Endothelial cell of umbilical vein (primary cell): ENCODE measurements at regions not wholly inside any gene's neighbourhood (a gene's known extent, or its start where the extent isn't known, plus 50 kb on each side); places are given as distances from the start of the nearest gene placed in this dataset.

Experiments used
- BruUV-seq: library from RNA; stranded (reverse); fragments of 400-500 nt; replicated peaks from 2 replicates; lab custom pipeline; 2021; lab: Mats Ljungman, UMichigan
- CTCF ChIA-PET: fragments of 300-600, 350-600 bp; sonication (Branson Sonifier 250); formaldehyde crosslinking; loops from one replicate; lab custom pipeline; 2021; ENCODE audit warnings: antibody characterized with exemption, inconsistent platforms; lab: Charles Lee
- POLR2A ChIA-PET: fragments of 300-600, 350-600 bp; sonication (Branson Sonifier 250); formaldehyde crosslinking; loops from one replicate; lab custom pipeline; 2021; ENCODE audit warnings: antibody characterized with exemption, inconsistent platforms; lab: Charles Lee
- DNase-seq: peaks from one replicate; pipeline ENCODE4 v3.0.0-alpha.2; 2011; ENCODE audit warnings: low read depth, low spot score
- FAIRE-seq: peaks from 2 replicates; lab custom pipeline; 2011; peaks lifted over from hg19 to GRCh38; lab: Jason Lieb, UNC
- H2AFZ ChIP-seq: 2 replicates; pipeline ENCODE4 v1.6.0; 2012; ENCODE audit warnings: low read depth, low read length, control low read depth, inconsistent platforms
- H3K27ac ChIP-seq: 2 replicates; pipeline ENCODE4 v1.5.1; 2011; ENCODE audit warnings: low read depth, mild to moderate bottlenecking, control low read depth, low read length, moderate library complexity; ENCODE audit not compliant: insufficient read depth
- H3K27me3 ChIP-seq, 2 experiments: 2 replicates each; pipeline versions ENCODE4 v1.6.0 to v1.6.1; 2011; ENCODE audit warnings: low read length in 2 of 2, mixed read lengths in 1 of 2; ENCODE audit not compliant: control insufficient read depth in 2 of 2, insufficient read depth in 2 of 2
- H3K36me3 ChIP-seq, 2 experiments: 2 replicates in 1 of 2; 3 replicates in 1 of 2; pipeline ENCODE4 v1.5.1; 2011; ENCODE audit warnings: low read length in 2 of 2, mild to moderate bottlenecking in 1 of 2, moderate library complexity in 1 of 2; ENCODE audit not compliant: control insufficient read depth in 2 of 2, insufficient read depth in 2 of 2; ENCODE audit errors: extremely low read depth in 1 of 2
- H3K4me1 ChIP-seq: 3 replicates; pipeline ENCODE4 v1.5.1; 2011; ENCODE audit warnings: mild to moderate bottlenecking, low read length; ENCODE audit not compliant: control insufficient read depth, insufficient read depth; ENCODE audit errors: extremely low read depth
- H3K4me2 ChIP-seq: 2 replicates; pipeline ENCODE4 v1.6.1; 2011; ENCODE audit warnings: low read length, control low read depth, mixed read lengths; ENCODE audit not compliant: insufficient read depth
- H3K4me3 ChIP-seq, 3 experiments: fragments of 200-600 bp in 1 of 3; sonication (generic), shearing (Covaris generic) in 1 of 3; replicated peaks in 1 of 3; 2 replicates each; pipeline ENCODE4 v1.5.1; 2011 to 2016; ENCODE audit warnings: control low read depth in 3 of 3, low read length in 3 of 3, mild to moderate bottlenecking in 2 of 3, inconsistent platforms in 1 of 3, low read depth in 1 of 3, moderate library complexity in 1 of 3; ENCODE audit not compliant: insufficient read depth in 1 of 3
- H3K79me2 ChIP-seq: 2 replicates; pipeline ENCODE4 v1.6.0; 2012; ENCODE audit warnings: low read length, inconsistent platforms; ENCODE audit not compliant: control insufficient read depth, insufficient read depth
- H3K9ac ChIP-seq: replicated peaks from 2 replicates; pipeline ENCODE3; 2011; ENCODE audit warnings: low read length, control low read depth; ENCODE audit not compliant: insufficient read depth; ENCODE audit errors: extremely low read depth
- H3K9me1 ChIP-seq: replicated peaks from 3 replicates; pipeline ENCODE4 v1.6.0; 2011; ENCODE audit warnings: mild to moderate bottlenecking, low read length; ENCODE audit not compliant: control insufficient read depth, insufficient read depth; ENCODE audit errors: extremely low read depth
- H3K9me3 ChIP-seq: replicated peaks from 2 replicates; pipeline ENCODE4 v1.5.1; 2012; ENCODE audit warnings: low read length, inconsistent platforms; ENCODE audit not compliant: control insufficient read depth, insufficient read depth
- H4K20me1 ChIP-seq: replicated peaks from 2 replicates; pipeline ENCODE3; 2011; ENCODE audit warnings: mild to moderate bottlenecking, low read length; ENCODE audit not compliant: control insufficient read depth, insufficient read depth; ENCODE audit errors: extremely low read depth
- CTCF ChIP-seq, 2 donors: IDR thresholded peaks; 1 replicate in 1 of 2; 2 replicates in 1 of 2; pipeline ENCODE4 v1.5.1; 2011; ENCODE audit warnings: low read length in 2 of 2, mild to moderate bottlenecking in 2 of 2, moderate library complexity in 2 of 2, control low read depth in 1 of 2, inconsistent platforms in 1 of 2, low read depth in 1 of 2; ENCODE audit not compliant: insufficient read depth in 1 of 2; ENCODE audit errors: extremely low read depth in 1 of 2
- EZH2 ChIP-seq: IDR thresholded peaks from 2 replicates; pipeline ENCODE4 v1.6.1; 2012; ENCODE audit warnings: borderline replicate concordance, low read depth, mild to moderate bottlenecking, moderate library complexity, low read length, inconsistent platforms; ENCODE audit not compliant: severe bottlenecking
- FOS ChIP-seq: IDR thresholded peaks from 2 replicates; pipeline ENCODE4 v1.6.1; 2011; ENCODE audit warnings: mild to moderate bottlenecking, low read length, moderate library complexity, borderline replicate concordance; ENCODE audit not compliant: insufficient read depth
- GATA2 ChIP-seq: IDR thresholded peaks from 2 replicates; pipeline ENCODE4 v1.7.0; 2011; ENCODE audit warnings: low read depth, mild to moderate bottlenecking, moderate library complexity, mixed read lengths, low read length; ENCODE audit not compliant: insufficient read length, insufficient read depth
- JUN ChIP-seq: IDR thresholded peaks from 2 replicates; pipeline ENCODE4 v1.6.1; 2011; ENCODE audit warnings: borderline replicate concordance, low read depth; ENCODE audit not compliant: insufficient read length, insufficient read depth
- MAX ChIP-seq: IDR thresholded peaks from 2 replicates; pipeline ENCODE4 v1.6.1; 2011; ENCODE audit not compliant: insufficient read depth, insufficient read length
- MYC ChIP-seq: IDR thresholded peaks from one replicate; pipeline ENCODE4 v1.6.1; 2011; ENCODE audit warnings: mild to moderate bottlenecking, low read depth, low read length
- POLR2A ChIP-seq: IDR thresholded peaks from 2 replicates; pipeline ENCODE4 v1.6.1; 2012; ENCODE audit warnings: low read depth, mild to moderate bottlenecking, control low read depth, low read length
- POLR2AphosphoS5 ChIP-seq: IDR thresholded peaks from 2 replicates; pipeline ENCODE4 v1.6.1; 2012; ENCODE audit warnings: low read depth, mild to moderate bottlenecking, control low read depth, low read length, moderate library complexity; ENCODE audit not compliant: insufficient read depth
- dilution Hi-C: fragments of 300-500 bp; cut with MboI; formaldehyde crosslinking; loops from one replicate; pipeline ENCODE4 v1.15.0; 2019; ENCODE audit warnings: low sequenced_read_pairs; ENCODE audit not compliant: extremely low pct_ligation_motif_present
- intact Hi-C: fragments of 100-400 bp; cut with micrococcal nuclease; formaldehyde crosslinking; loops from one replicate; pipeline ENCODE4 v1.10.0; 2022

- H3K9me1 ChIP-seq = no peaks in the 10 kb centered on the region
- H3K4me3 ChIP-seq = no peak overlapping the region
- no peak overlapping the region for H3K9ac ChIP-seq
- TF ChIP-seq POLR2A = no peak
- TF ChIP-seq JUN = no peak
- no peak for TF ChIP-seq MYC
- TF ChIP-seq GATA2 = no peak
- TF ChIP-seq MAX = no peak
- intact Hi-C loops (no loop called here), dilution Hi-C loops (no loop called here)
- FAIRE-seq = no peak
- no peaks in the 10 kb centered on the region for H3K4me1 ChIP-seq
- H3K27me3 ChIP-seq = peaks cover 0 to 2% of the 10 kb centered on the region in 2 experiments
- H3K9me3 ChIP-seq = no peaks in the 10 kb centered on the region
- DNase-seq = no peak
- H3K79me2 ChIP-seq = no peaks in the 10 kb centered on the region
- H3K27ac ChIP-seq = no peak overlapping the region
- ChIA-PET CTCF (no interaction called here), POLR2A (no interaction called here)
- no peaks in the 10 kb centered on the region for H3K36me3 ChIP-seq
- H3K4me2 ChIP-seq = no peak overlapping the region
- no peak overlapping the region for H2AFZ ChIP-seq
- no peaks in the 10 kb centered on the region for H4K20me1 ChIP-seq
- BruUV-seq = no TSS peak
Observed at GRCh38 chr10:63788152-63788821, 267.1 kb downstream of the REEP3 start.

GRCh38 chr10:63795094-63795860, 274.1 kb downstream of the REEP3 start:
- dilution Hi-C loops = no loop called here
- no peaks in the 10 kb centered on the region for H3K36me3 ChIP-seq
- no peak for FAIRE-seq
- ChIA-PET CTCF (no interaction called here), POLR2A (no interaction called here)
- H3K9me3 ChIP-seq = no peaks in the 10 kb centered on the region
- DNase-seq = no peak
- intact Hi-C loops = no loop called here
- no peaks in the 10 kb centered on the region for H3K27me3 ChIP-seq
- no peak overlapping the region for H3K27ac ChIP-seq
- H3K9me1 ChIP-seq = no peaks in the 10 kb centered on the region
- H3K4me1 ChIP-seq = peaks cover 16% of the 10 kb centered on the region
- no peaks in the 10 kb centered on the region for H4K20me1 ChIP-seq
- no peak overlapping the region for H3K4me2 ChIP-seq
- H3K79me2 ChIP-seq = no peaks in the 10 kb centered on the region
- TF ChIP-seq GATA2 = no peak
- no peak for TF ChIP-seq MYC
- no peak for TF ChIP-seq JUN
- TF ChIP-seq POLR2A = no peak
- TF ChIP-seq POLR2AphosphoS5 = no peak
- TF ChIP-seq MAX = no peak
- TF ChIP-seq EZH2 = no peak
- no peak for TF ChIP-seq FOS
- TF ChIP-seq CTCF (IDR thresholded peaks at IDR 0.05; ENCODE audit: extremely low read depth in 1 of 2, insufficient read depth in 1 of 2, low read depth in 1 of 2, low read length in 2 of 2) = no peak
- no peak overlapping the region for H3K9ac ChIP-seq
- H3K4me3 ChIP-seq = no peak overlapping the region
- BruUV-seq = no TSS peak
- H2AFZ ChIP-seq = no peak overlapping the region
